ENCODE measurements at regions not wholly inside any gene's neighbourhood (a gene's known extent, or its start where the extent isn't known, plus 50 kb on each side); places are given as distances from the start of the nearest gene placed in this dataset.

- ATAC-seq = no peak
These were observed 324.1 kb downstream of the RBM26 start for GRCh38 chr13:79081942-79082341.

GRCh38 chr13:79079351-79079839 is 326.7 kb downstream of the RBM26 start:
- ATAC-seq = peak; percentile 52

- no peak for ATAC-seq
These were observed 330.4 kb downstream of the RBM26 start for GRCh38 chr13:79075703-79076102.

GRCh38 chr13:79070343-79070974 is 335.6 kb downstream of the RBM26 start:
- ATAC-seq = no peak

- ATAC-seq = no peak
These were observed 343.8 kb downstream of the RBM26 start for GRCh38 chr13:79062291-79062690.

GRCh38 chr13:79060216-79060615 is 345.8 kb downstream of the RBM26 start:
- no peak for ATAC-seq

GRCh38 chr13:79056706-79057105 is 349.3 kb downstream of the RBM26 start:
- ATAC-seq = no peak

- no peak for ATAC-seq
These were observed 354.6 kb downstream of the RBM26 start for GRCh38 chr13:79051472-79051871.

GRCh38 chr13:79044415-79044814 is 361.6 kb downstream of the RBM26 start:
- no peak for ATAC-seq

GRCh38 chr13:79043208-79043607 is 362.8 kb downstream of the RBM26 start:
- ATAC-seq = no peak

GRCh38 chr13:79037197-79037596 is 368.9 kb downstream of the RBM26 start:
- no peak for ATAC-seq

GRCh38 chr13:79034341-79034740 is 371.7 kb downstream of the RBM26 start:
- ATAC-seq = no peak

GRCh38 chr13:79030513-79030912 is 371.6 kb upstream of the OBI1 start:
- ATAC-seq = no peak

GRCh38 chr13:79018166-79018565 is 359.2 kb upstream of the OBI1 start:
- ATAC-seq = peak; percentile 43

GRCh38 chr13:79011179-79011578 is 352.2 kb upstream of the OBI1 start:
- ATAC-seq = no peak

- ATAC-seq = no peak
These were observed 345.3 kb upstream of the OBI1 start for GRCh38 chr13:79003989-79004898.

GRCh38 chr13:78999494-78999893 is 340.5 kb upstream of the OBI1 start:
- no peak for ATAC-seq

GRCh38 chr13:78998630-78999315 is 339.8 kb upstream of the OBI1 start:
- ATAC-seq = no peak

- ATAC-seq = no peak
These were observed 339.1 kb upstream of the OBI1 start for GRCh38 chr13:78997902-78998629.

GRCh38 chr13:78993792-78994191 is 334.8 kb upstream of the OBI1 start:
- no peak for ATAC-seq

GRCh38 chr13:78981913-78982312 is 323.0 kb upstream of the OBI1 start:
- ATAC-seq = no peak

GRCh38 chr13:78979349-78979748 is 320.4 kb upstream of the OBI1 start:
- ATAC-seq = no peak
